ENCODE measurements at regions not wholly inside any gene's neighbourhood (a gene's known extent, or its start where the extent isn't known, plus 50 kb on each side); places are given as distances from the start of the nearest gene placed in this dataset.

GRCh38 chr10:8738987-8739386 is 684.5 kb downstream of the GATA3 start:
- Histone ChIP-seq H4K12ac (ENCODE audit: low read depth, low read length) (no peak overlapping the region), H3K9me3 (ENCODE audit: insufficient read depth, low read depth, low read length) (no peaks in the 10 kb centered on the region), H2BK12ac (ENCODE audit: low read length) (no peak overlapping the region), H3K23ac (ENCODE audit: low read length) (no peak overlapping the region), H3K27ac (ENCODE audit: low read depth, low read length) (no peak overlapping the region), H3K4me2 (ENCODE audit: low read length) (no peak overlapping the region), H4K91ac (ENCODE audit: low read depth, low read length) (no peak overlapping the region), H3K79me1 (ENCODE audit: low read length) (peaks cover 6% of the 10 kb centered on the region), H3K36me3 (ENCODE audit: control insufficient read depth in 1 of 2, insufficient read depth in 2 of 2, low read length in 2 of 2) (no peaks in the 10 kb centered on the region), H3K4me1 (ENCODE audit: control insufficient read depth in 1 of 2, insufficient read depth in 2 of 2, low read length in 2 of 2) (peaks cover 4% of the 10 kb centered on the region in 2 experiments), H3K14ac (ENCODE audit: low read length) (no peak overlapping the region), H3K18ac (ENCODE audit: low read length) (no peak overlapping the region), H3K4ac (ENCODE audit: low read depth, low read length) (no peak overlapping the region), H2AFZ (ENCODE audit: insufficient read depth, low read length, poor library complexity) (no peak overlapping the region), H3K9ac (ENCODE audit: low read length) (no peak overlapping the region), H2BK5ac (ENCODE audit: low read depth, low read length, poor library complexity) (peak overlapping the region; percentile 36), H3K4me3 (ENCODE audit: low read depth, low read length) (no peak overlapping the region), H3K79me2 (ENCODE audit: control insufficient read depth, insufficient read depth, low read length, poor library complexity) (no peaks in the 10 kb centered on the region), H3K27me3 (ENCODE audit: insufficient read depth, low read length) (no peaks in the 10 kb centered on the region), H4K8ac (ENCODE audit: low read depth, low read length) (no peak overlapping the region), H2AK5ac (ENCODE audit: low read length) (no peak overlapping the region), H2BK120ac (ENCODE audit: insufficient read depth, low read length, poor library complexity) (no peak overlapping the region)
- no CpG with 5 or more reads among the region's 3 CpGs for WGBS (ENCODE audit: extremely low coverage, insufficient coverage, insufficient read length)
- no peak for DNase-seq

DNA sequence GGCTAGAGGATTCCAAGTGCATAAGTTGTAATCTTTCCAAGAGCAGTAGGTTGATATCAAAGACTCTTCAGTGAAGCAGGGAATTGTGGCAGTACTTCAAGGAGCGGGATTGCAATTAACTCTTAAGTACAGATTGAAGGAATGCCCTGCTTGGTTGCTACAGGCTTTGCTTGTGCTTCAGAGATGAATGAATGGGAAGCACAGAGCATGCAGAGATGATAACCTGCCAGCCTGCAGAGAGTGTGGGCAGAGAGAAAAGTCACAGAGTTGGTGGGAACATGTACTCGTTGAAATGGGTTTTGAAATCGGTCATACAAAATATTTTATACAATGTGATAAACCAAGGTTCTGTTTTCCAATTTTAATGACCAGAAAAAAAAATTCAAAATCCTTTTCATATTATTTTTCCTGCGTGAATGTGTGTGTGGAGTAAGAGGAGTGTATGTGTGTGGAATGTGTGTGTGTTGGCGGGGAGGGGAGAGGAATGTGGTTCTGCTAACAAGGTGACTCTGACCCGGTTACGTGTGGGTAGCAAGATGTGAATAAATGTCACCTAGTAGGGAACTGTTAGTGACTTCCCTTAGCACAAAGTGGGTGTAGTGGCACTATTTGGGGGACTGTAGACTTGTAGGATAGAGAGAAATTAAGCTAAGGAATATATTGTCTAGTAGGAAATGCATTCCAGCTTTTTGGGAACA is 697.8 kb downstream of the GATA3 start:
- Histone ChIP-seq H3K36me3 (ENCODE audit: control insufficient read depth in 1 of 2, insufficient read depth in 2 of 2, low read length in 2 of 2) (no peaks in the 10 kb centered on the region), H2BK120ac (ENCODE audit: insufficient read depth, low read length, poor library complexity) (no peak overlapping the region), H3K14ac (ENCODE audit: low read length) (no peak overlapping the region), H3K79me1 (ENCODE audit: low read length) (no peaks in the 10 kb centered on the region), H2AK5ac (ENCODE audit: low read length) (no peak overlapping the region), H4K91ac (ENCODE audit: low read depth, low read length) (no peak overlapping the region), H3K9ac (ENCODE audit: low read length) (no peak overlapping the region), H3K23ac (ENCODE audit: low read length) (no peak overlapping the region), H3K4me1 (ENCODE audit: control insufficient read depth in 1 of 2, insufficient read depth in 2 of 2, low read length in 2 of 2) (peaks cover 4% of the 10 kb centered on the region in 2 experiments), H3K9me3 (ENCODE audit: insufficient read depth, low read depth, low read length) (no peaks in the 10 kb centered on the region), H2AFZ (ENCODE audit: insufficient read depth, low read length, poor library complexity) (no peak overlapping the region), H2BK5ac (ENCODE audit: low read depth, low read length, poor library complexity) (no peak overlapping the region), H3K27me3 (ENCODE audit: insufficient read depth, low read length) (no peaks in the 10 kb centered on the region), H4K8ac (ENCODE audit: low read depth, low read length) (no peak overlapping the region), H3K79me2 (ENCODE audit: control insufficient read depth, insufficient read depth, low read length, poor library complexity) (no peaks in the 10 kb centered on the region), H3K4me2 (ENCODE audit: low read length) (no peak overlapping the region), H3K18ac (ENCODE audit: low read length) (no peak overlapping the region), H3K4ac (ENCODE audit: low read depth, low read length) (no peak overlapping the region), H3K27ac (ENCODE audit: low read depth, low read length) (no peak overlapping the region), H2BK12ac (ENCODE audit: low read length) (no peak overlapping the region), H4K12ac (ENCODE audit: low read depth, low read length) (no peak overlapping the region), H3K4me3 (ENCODE audit: low read depth, low read length) (no peak overlapping the region)
- peak in 1 of 2 donors; percentile 38 for DNase-seq
- 100% methylated on average over 2 of the region's 7 CpGs for WGBS (ENCODE audit: extremely low coverage, insufficient coverage, insufficient read length)

GRCh38 chr10:8758029-8758428 is 703.5 kb downstream of the GATA3 start:
- no peak overlapping the region for H3K4me2 ChIP-seq (ENCODE audit: low read length)
- H3K4me1 ChIP-seq (ENCODE audit: control insufficient read depth in 1 of 2, insufficient read depth in 2 of 2, low read length in 2 of 2), result no peaks in the 10 kb centered on the region
- no peak overlapping the region for H3K9ac ChIP-seq (ENCODE audit: low read length)
- H4K8ac ChIP-seq (ENCODE audit: low read depth, low read length), result no peak overlapping the region
- H3K27me3 ChIP-seq (ENCODE audit: insufficient read depth, low read length), result no peaks in the 10 kb centered on the region
- no peak overlapping the region for H3K27ac ChIP-seq (ENCODE audit: low read depth, low read length)
- no peak overlapping the region for H4K12ac ChIP-seq (ENCODE audit: low read depth, low read length)
- no peak overlapping the region for H3K18ac ChIP-seq (ENCODE audit: low read length)
- no peaks in the 10 kb centered on the region for H3K9me3 ChIP-seq (ENCODE audit: insufficient read depth, low read depth, low read length)
- WGBS (ENCODE audit: extremely low coverage, insufficient coverage, insufficient read length), result no CpG with 5 or more reads among the region's 4 CpGs
- no peaks in the 10 kb centered on the region for H3K79me1 ChIP-seq (ENCODE audit: low read length)
- H3K79me2 ChIP-seq (ENCODE audit: control insufficient read depth, insufficient read depth, low read length, poor library complexity), result no peaks in the 10 kb centered on the region
- H2BK12ac ChIP-seq (ENCODE audit: low read length), result no peak overlapping the region
- no peaks in the 10 kb centered on the region for H3K36me3 ChIP-seq (ENCODE audit: control insufficient read depth in 1 of 2, insufficient read depth in 2 of 2, low read length in 2 of 2)
- no peak overlapping the region for H4K91ac ChIP-seq (ENCODE audit: low read depth, low read length)
- H3K23ac ChIP-seq (ENCODE audit: low read length), result no peak overlapping the region
- H2AFZ ChIP-seq (ENCODE audit: insufficient read depth, low read length, poor library complexity), result no peak overlapping the region
- H2BK120ac ChIP-seq (ENCODE audit: insufficient read depth, low read length, poor library complexity), result no peak overlapping the region
- H3K14ac ChIP-seq (ENCODE audit: low read length), result no peak overlapping the region
- peak in 1 of 2 donors; percentile 83 for DNase-seq
- H2BK5ac ChIP-seq (ENCODE audit: low read depth, low read length, poor library complexity), result no peak overlapping the region
- H2AK5ac ChIP-seq (ENCODE audit: low read length), result no peak overlapping the region
- H3K4ac ChIP-seq (ENCODE audit: low read depth, low read length), result no peak overlapping the region
- H3K4me3 ChIP-seq (ENCODE audit: low read depth, low read length), result no peak overlapping the region

DNA sequence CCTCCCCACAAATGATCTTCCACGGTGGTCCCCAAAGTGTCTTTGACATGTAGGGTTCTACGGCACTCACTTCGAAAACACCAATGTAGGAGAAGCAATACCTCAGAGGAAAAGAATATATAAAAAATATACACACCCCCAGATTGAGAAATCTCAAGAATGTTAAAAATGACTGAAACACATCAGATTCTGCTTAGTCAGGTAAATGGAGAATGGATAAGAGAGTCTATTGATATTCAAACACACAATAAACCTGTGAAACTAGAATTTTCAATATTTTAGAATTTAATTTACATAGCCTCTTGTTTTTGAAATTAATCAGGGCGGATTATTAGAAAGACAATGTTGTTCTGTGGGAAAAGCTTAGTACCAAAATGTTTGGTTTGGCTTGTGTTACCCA is 712.4 kb downstream of the GATA3 start:
- no peak overlapping the region for H2AFZ ChIP-seq (ENCODE audit: insufficient read depth, low read length, poor library complexity)
- H3K79me1 ChIP-seq (ENCODE audit: low read length), result no peaks in the 10 kb centered on the region
- H3K4me3 ChIP-seq (ENCODE audit: low read depth, low read length), result no peak overlapping the region
- H3K27ac ChIP-seq (ENCODE audit: low read depth, low read length), result no peak overlapping the region
- H3K23ac ChIP-seq (ENCODE audit: low read length), result no peak overlapping the region
- no peak overlapping the region for H3K9ac ChIP-seq (ENCODE audit: low read length)
- no peaks in the 10 kb centered on the region for H3K36me3 ChIP-seq (ENCODE audit: control insufficient read depth in 1 of 2, insufficient read depth in 2 of 2, low read length in 2 of 2)
- H2BK12ac ChIP-seq (ENCODE audit: low read length), result no peak overlapping the region
- H3K18ac ChIP-seq (ENCODE audit: low read length), result no peak overlapping the region
- no peaks in the 10 kb centered on the region for H3K79me2 ChIP-seq (ENCODE audit: control insufficient read depth, insufficient read depth, low read length, poor library complexity)
- H3K4me2 ChIP-seq (ENCODE audit: low read length), result no peak overlapping the region
- peak in 1 of 2 donors; percentile 14 for DNase-seq
- no peak overlapping the region for H2AK5ac ChIP-seq (ENCODE audit: low read length)
- H2BK5ac ChIP-seq (ENCODE audit: low read depth, low read length, poor library complexity), result no peak overlapping the region
- H3K4ac ChIP-seq (ENCODE audit: low read depth, low read length), result no peak overlapping the region
- no peak overlapping the region for H4K91ac ChIP-seq (ENCODE audit: low read depth, low read length)
- H3K9me3 ChIP-seq (ENCODE audit: insufficient read depth, low read depth, low read length), result no peaks in the 10 kb centered on the region
- no peak overlapping the region for H4K12ac ChIP-seq (ENCODE audit: low read depth, low read length)
- H3K14ac ChIP-seq (ENCODE audit: low read length), result no peak overlapping the region
- no CpG with 5 or more reads among the region's 4 CpGs for WGBS (ENCODE audit: extremely low coverage, insufficient coverage, insufficient read length)
- H3K4me1 ChIP-seq (ENCODE audit: control insufficient read depth in 1 of 2, insufficient read depth in 2 of 2, low read length in 2 of 2), result no peaks in the 10 kb centered on the region
- H2BK120ac ChIP-seq (ENCODE audit: insufficient read depth, low read length, poor library complexity), result no peak overlapping the region
- H3K27me3 ChIP-seq (ENCODE audit: insufficient read depth, low read length), result no peaks in the 10 kb centered on the region
- H4K8ac ChIP-seq (ENCODE audit: low read depth, low read length), result no peak overlapping the region
